MM.1S (cell line): ENCODE measurements at regions not wholly inside any gene's neighbourhood (a gene's known extent, or its start where the extent isn't known, plus 50 kb on each side); places are given as distances from the start of the nearest gene placed in this dataset.

ENCODE experiments used
- DNase-seq: peaks from one replicate; pipeline ENCODE4 v3.0.0-alpha.2; 2015
- H2AFZ ChIP-seq: fragments of 300-600 bp; sonication (generic); 2 replicates; pipeline ENCODE4 v1.6.0; 2016; ENCODE audit warnings: antibody characterized with exemption, low read length
- H3F3A ChIP-seq: fragments of 300-600 bp; sonication (generic); 2 replicates; pipeline ENCODE4 v1.6.1; 2016; ENCODE audit warnings: mild to moderate bottlenecking, antibody characterized with exemption, low read length, moderate library complexity, mixed read lengths; ENCODE audit not compliant: insufficient read depth
- H3K27ac ChIP-seq: fragments of 300-600 bp; sonication (generic); 2 replicates; pipeline ENCODE4 v1.5.1; 2016; ENCODE audit warnings: mild to moderate bottlenecking, low read length
- H3K27me3 ChIP-seq: fragments of 300-600 bp; sonication (generic); replicated peaks from 2 replicates; pipeline ENCODE4 v1.6.0; 2016; ENCODE audit warnings: low read length; ENCODE audit not compliant: insufficient read depth
- H3K36me3 ChIP-seq: fragments of 300-600 bp; sonication (generic); replicated peaks from 2 replicates; pipeline ENCODE4 v1.6.1; 2016; ENCODE audit warnings: mild to moderate bottlenecking, low read length, mixed read lengths; ENCODE audit not compliant: insufficient read depth
- H3K4me1 ChIP-seq: fragments of 300-600 bp; sonication (generic); 2 replicates; pipeline ENCODE4 v1.6.1; 2016; ENCODE audit warnings: low read length, mixed read lengths
- H3K4me2 ChIP-seq: fragments of 300-600 bp; sonication (generic); 2 replicates; pipeline ENCODE4 v1.6.0; 2016; ENCODE audit warnings: low read depth, low read length
- H3K4me3 ChIP-seq: fragments of 300-600 bp; sonication (generic); 2 replicates; pipeline ENCODE4 v1.5.1; 2016; ENCODE audit warnings: low read length, mixed read lengths
- H3K79me2 ChIP-seq: fragments of 300-600 bp; sonication (generic); 2 replicates; pipeline ENCODE4 v1.6.1; 2016; ENCODE audit warnings: mixed run types, low read length, mixed read lengths
- H3K9ac ChIP-seq: fragments of 300-600 bp; sonication (generic); 2 replicates; pipeline ENCODE4 v1.6.1; 2016; ENCODE audit warnings: low read length, mixed read lengths
- H3K9me2 ChIP-seq: fragments of 300-600 bp; sonication (generic); replicated peaks from 2 replicates; pipeline ENCODE4 v1.6.1; 2016; ENCODE audit warnings: mild to moderate bottlenecking, low read length, mixed read lengths; ENCODE audit not compliant: insufficient read depth
- H3K9me3 ChIP-seq: fragments of 300-600 bp; sonication (generic); replicated peaks from 2 replicates; pipeline ENCODE4 v1.6.1; 2016; ENCODE audit warnings: mild to moderate bottlenecking, low read length, mixed read lengths; ENCODE audit not compliant: insufficient read depth
- H4K20me1 ChIP-seq: fragments of 300-600 bp; sonication (generic); 2 replicates; pipeline ENCODE4 v1.6.1; 2016; ENCODE audit warnings: mild to moderate bottlenecking, low read length, moderate library complexity, mixed read lengths; ENCODE audit not compliant: insufficient read depth
- EZH2 ChIP-seq: fragments of 300-600 bp; sonication (generic); optimal IDR thresholded peaks from 2 replicates; pipeline ENCODE3; 2017; ENCODE audit warnings: low read depth, mild to moderate bottlenecking, antibody characterized with exemption, low read length, mixed read lengths
- EZH2phosphoT487 ChIP-seq: fragments of 300-600 bp; sonication (generic); IDR thresholded peaks from 2 replicates; pipeline ENCODE4 v1.6.1; 2018; ENCODE audit warnings: antibody characterized with exemption, low read length
- TF ChIP-seq, protein P1 (sequence below): fragments of 300-600 bp; sonication (generic); IDR thresholded peaks from 2 replicates; pipeline ENCODE4 v1.5.1; 2016; ENCODE audit warnings: antibody characterized with exemption, low read length, mixed read lengths

GRCh38 chr5:28217695-28218094 is 1179.3 kb upstream of the CDH9 start:
- H4K20me1 ChIP-seq: no peaks in the 10 kb centered on the region
- H3K27me3 ChIP-seq: no peaks in the 10 kb centered on the region
- no peak overlapping the region for H3K9ac ChIP-seq
- H3K4me2 ChIP-seq: no peak overlapping the region
- H3K9me2 ChIP-seq: no peaks in the 10 kb centered on the region
- DNase-seq: no peak
- no peaks in the 10 kb centered on the region for H3F3A ChIP-seq
- H3K36me3 ChIP-seq: no peaks in the 10 kb centered on the region
- TF ChIP-seq EZH2 (no peak), EZH2phosphoT487 (no peak)
- TF ChIP-seq, protein P1, sequence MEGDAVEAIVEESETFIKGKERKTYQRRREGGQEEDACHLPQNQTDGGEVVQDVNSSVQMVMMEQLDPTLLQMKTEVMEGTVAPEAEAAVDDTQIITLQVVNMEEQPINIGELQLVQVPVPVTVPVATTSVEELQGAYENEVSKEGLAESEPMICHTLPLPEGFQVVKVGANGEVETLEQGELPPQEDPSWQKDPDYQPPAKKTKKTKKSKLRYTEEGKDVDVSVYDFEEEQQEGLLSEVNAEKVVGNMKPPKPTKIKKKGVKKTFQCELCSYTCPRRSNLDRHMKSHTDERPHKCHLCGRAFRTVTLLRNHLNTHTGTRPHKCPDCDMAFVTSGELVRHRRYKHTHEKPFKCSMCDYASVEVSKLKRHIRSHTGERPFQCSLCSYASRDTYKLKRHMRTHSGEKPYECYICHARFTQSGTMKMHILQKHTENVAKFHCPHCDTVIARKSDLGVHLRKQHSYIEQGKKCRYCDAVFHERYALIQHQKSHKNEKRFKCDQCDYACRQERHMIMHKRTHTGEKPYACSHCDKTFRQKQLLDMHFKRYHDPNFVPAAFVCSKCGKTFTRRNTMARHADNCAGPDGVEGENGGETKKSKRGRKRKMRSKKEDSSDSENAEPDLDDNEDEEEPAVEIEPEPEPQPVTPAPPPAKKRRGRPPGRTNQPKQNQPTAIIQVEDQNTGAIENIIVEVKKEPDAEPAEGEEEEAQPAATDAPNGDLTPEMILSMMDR: no peak
- H2AFZ ChIP-seq: no peak overlapping the region
- no peaks in the 10 kb centered on the region for H3K9me3 ChIP-seq
- no peak overlapping the region for H3K27ac ChIP-seq
- no peaks in the 10 kb centered on the region for H3K79me2 ChIP-seq
- H3K4me3 ChIP-seq: no peak overlapping the region
- H3K4me1 ChIP-seq: no peaks in the 10 kb centered on the region; the same call in 1 of the 2 replicates

DNA sequence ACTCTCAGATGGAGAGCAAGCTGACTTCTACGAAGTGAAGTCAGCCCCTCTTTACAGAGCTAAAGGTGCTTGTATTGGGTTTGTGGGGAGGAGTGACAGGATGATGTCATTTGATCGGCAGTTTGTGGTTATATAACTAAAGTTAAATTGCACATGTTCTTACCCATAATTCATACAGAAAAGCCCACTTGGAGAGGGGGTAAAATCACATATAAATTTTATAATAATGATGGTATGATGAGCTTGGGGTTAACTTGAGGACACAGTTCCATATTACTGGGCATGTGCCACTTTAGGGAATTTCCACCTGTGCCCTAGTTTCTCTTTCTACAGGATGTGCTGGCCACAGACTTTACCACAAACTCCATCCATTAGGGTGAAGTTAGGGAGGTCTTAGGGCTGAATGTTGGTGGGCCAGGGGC is 1178.6 kb upstream of the CDH9 start:
- Histone ChIP-seq H4K20me1 (no peaks in the 10 kb centered on the region), H3K27me3 (no peaks in the 10 kb centered on the region), H3K4me3 (no peak overlapping the region), H3K9me2 (no peaks in the 10 kb centered on the region), H3F3A (no peaks in the 10 kb centered on the region), H2AFZ (no peak overlapping the region), H3K36me3 (no peaks in the 10 kb centered on the region), H3K27ac (no peak overlapping the region), H3K9ac (no peak overlapping the region), H3K4me2 (peak overlapping the region; percentile 34; the same call in 1 of the 2 replicates), H3K79me2 (no peaks in the 10 kb centered on the region), H3K9me3 (no peaks in the 10 kb centered on the region), H3K4me1 (no peaks in the 10 kb centered on the region; the same call in 1 of the 2 replicates)
- peak; percentile 59 for DNase-seq
- TF ChIP-seq EZH2phosphoT487 (no peak), EZH2 (no peak)
- TF ChIP-seq, protein P1: no peak

GRCh38 chr5:28215091-28215490 is 1176.7 kb upstream of the CDH9 start:
- H2AFZ ChIP-seq: no peak overlapping the region
- no peaks in the 10 kb centered on the region for H3K79me2 ChIP-seq
- H3K27me3 ChIP-seq: no peaks in the 10 kb centered on the region
- no peak overlapping the region for H3K4me2 ChIP-seq
- H3F3A ChIP-seq: no peaks in the 10 kb centered on the region
- no peak for DNase-seq
- H3K4me3 ChIP-seq: no peak overlapping the region
- no peak overlapping the region for H3K9ac ChIP-seq
- no peaks in the 10 kb centered on the region for H3K9me3 ChIP-seq
- H4K20me1 ChIP-seq: no peaks in the 10 kb centered on the region
- no peaks in the 10 kb centered on the region for H3K9me2 ChIP-seq
- TF ChIP-seq EZH2 (no peak), EZH2phosphoT487 (no peak)
- TF ChIP-seq, protein P1: no peak
- H3K27ac ChIP-seq: no peak overlapping the region
- no peaks in the 10 kb centered on the region; the same call in 1 of the 2 replicates for H3K4me1 ChIP-seq
- H3K36me3 ChIP-seq: no peaks in the 10 kb centered on the region
